GM13977 (cell line): ENCODE measurements at regions not wholly inside any gene's neighbourhood (a gene's known extent, or its start where the extent isn't known, plus 50 kb on each side); places are given as distances from the start of the nearest gene placed in this dataset.

Experiments used
- DNase-seq: peaks from one replicate; pipeline ENCODE4 v3.0.0; 2012; ENCODE audit warnings: low spot score
- in situ Hi-C: fragments of 300-500 bp; cut with MboI; formaldehyde crosslinking; loops from one replicate; pipeline ENCODE4 v1.12.0; 2022; ENCODE audit warnings: low sequenced_read_pairs, low pct_unique_long_range_greater_than_20kb, mixed read lengths, inconsistent platforms; ENCODE audit not compliant: unreplicated experiment
- TF ChIP-seq, protein P1 (sequence below): IDR thresholded peaks from 2 replicates; pipeline ENCODE4 v1.5.1; 2012; ENCODE audit warnings: mild to moderate bottlenecking, control low read depth; ENCODE audit not compliant: insufficient read depth; ENCODE audit errors: extremely low read depth, missing control alignments

- TF ChIP-seq, protein P1, sequence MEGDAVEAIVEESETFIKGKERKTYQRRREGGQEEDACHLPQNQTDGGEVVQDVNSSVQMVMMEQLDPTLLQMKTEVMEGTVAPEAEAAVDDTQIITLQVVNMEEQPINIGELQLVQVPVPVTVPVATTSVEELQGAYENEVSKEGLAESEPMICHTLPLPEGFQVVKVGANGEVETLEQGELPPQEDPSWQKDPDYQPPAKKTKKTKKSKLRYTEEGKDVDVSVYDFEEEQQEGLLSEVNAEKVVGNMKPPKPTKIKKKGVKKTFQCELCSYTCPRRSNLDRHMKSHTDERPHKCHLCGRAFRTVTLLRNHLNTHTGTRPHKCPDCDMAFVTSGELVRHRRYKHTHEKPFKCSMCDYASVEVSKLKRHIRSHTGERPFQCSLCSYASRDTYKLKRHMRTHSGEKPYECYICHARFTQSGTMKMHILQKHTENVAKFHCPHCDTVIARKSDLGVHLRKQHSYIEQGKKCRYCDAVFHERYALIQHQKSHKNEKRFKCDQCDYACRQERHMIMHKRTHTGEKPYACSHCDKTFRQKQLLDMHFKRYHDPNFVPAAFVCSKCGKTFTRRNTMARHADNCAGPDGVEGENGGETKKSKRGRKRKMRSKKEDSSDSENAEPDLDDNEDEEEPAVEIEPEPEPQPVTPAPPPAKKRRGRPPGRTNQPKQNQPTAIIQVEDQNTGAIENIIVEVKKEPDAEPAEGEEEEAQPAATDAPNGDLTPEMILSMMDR: no peak
- DNase-seq: no peak
- in situ Hi-C loops: loop anchor here (25.0 kb wide), 1 partner anchor 769 kb away; no protein-coding TSS in a partner anchor
Observed at GRCh38 chr6:44642870-44643522, 255.5 kb downstream of the CDC5L start.

GRCh38 chr6:44645276-44645675 is 257.8 kb downstream of the CDC5L start:
- TF ChIP-seq, protein P1: no peak
- in situ Hi-C loops: loop anchor here (25.0 kb wide), 1 partner anchor 767 kb away; no protein-coding TSS in a partner anchor
- no peak for DNase-seq

GRCh38 chr6:44646355-44646754 is 258.8 kb downstream of the CDC5L start:
- in situ Hi-C loops: loop anchor here (25.0 kb wide), 1 partner anchor 766 kb away; no protein-coding TSS in a partner anchor
- DNase-seq: no peak
- TF ChIP-seq, protein P1: no peak

GRCh38 chr6:44649365-44650025 is 262.0 kb downstream of the CDC5L start:
- in situ Hi-C loops: loop anchor here (25.0 kb wide), 2 partner anchors 763 to 1263 kb away; no protein-coding TSS in a partner anchor
- no peak for DNase-seq
- TF ChIP-seq, protein P1: no peak

GRCh38 chr6:44650495-44650894 is 263.0 kb downstream of the CDC5L start:
- DNase-seq: no peak
- TF ChIP-seq, protein P1: no peak
- in situ Hi-C loops: loop anchor here (25.0 kb wide), 1 partner anchor 1262 kb away; no protein-coding TSS in a partner anchor

GRCh38 chr6:44650947-44651346 is 263.4 kb downstream of the CDC5L start:
- TF ChIP-seq, protein P1: no peak
- in situ Hi-C loops: loop anchor here (25.0 kb wide), 1 partner anchor 1261 kb away; no protein-coding TSS in a partner anchor
- no peak for DNase-seq
